ENCODE measurements at regions not wholly inside any gene's neighbourhood (a gene's known extent, or its start where the extent isn't known, plus 50 kb on each side); places are given as distances from the start of the nearest gene placed in this dataset.

- Mint-ChIP-seq H3K36me3 (ENCODE audit: low read depth) (no peaks in the 10 kb centered on the region), H3K4me1 (ENCODE audit: low read depth) (no peaks in the 10 kb centered on the region), H3K27ac (ENCODE audit: unreplicated experiment) (no peak overlapping the region), H3K9me3 (ENCODE audit: low read depth) (peaks cover 10% of the 10 kb centered on the region), H3K4me3 (ENCODE audit: unreplicated experiment) (no peak overlapping the region), H3K27me3 (ENCODE audit: low read depth) (peaks cover 11% of the 10 kb centered on the region)
- no peak for DNase-seq (ENCODE audit: low spot score)
- TF ChIP-seq CTCF (IDR thresholded peaks at IDR 0.05) = no peak
Observed at GRCh38 chr6:88519301-88520016, 353.3 kb upstream of the CNR1 start.

DNA sequence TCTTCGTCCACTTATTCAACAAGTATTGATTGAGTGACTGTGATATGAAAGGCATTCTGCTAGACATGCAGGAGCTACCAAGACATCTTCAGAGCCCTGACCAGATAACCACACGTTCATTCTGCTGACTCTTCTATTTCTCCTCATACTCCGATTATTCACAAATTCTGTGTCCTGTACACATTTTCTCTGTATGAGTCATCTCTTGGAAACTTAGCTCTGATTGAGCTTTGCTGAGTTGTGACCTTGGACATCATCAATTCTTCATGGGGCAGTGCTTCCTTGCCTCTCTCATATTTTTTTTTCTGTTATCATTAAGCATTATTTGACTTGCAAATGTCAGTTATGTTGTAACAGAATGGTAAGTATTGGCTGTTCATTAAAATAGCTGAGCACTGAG lies 351.6 kb upstream of the CNR1 start:
- Mint-ChIP-seq H3K27ac (ENCODE audit: unreplicated experiment) (no peak overlapping the region), H3K4me1 (ENCODE audit: low read depth) (no peaks in the 10 kb centered on the region), H3K36me3 (ENCODE audit: low read depth) (no peaks in the 10 kb centered on the region), H3K4me3 (ENCODE audit: unreplicated experiment) (no peak overlapping the region), H3K9me3 (ENCODE audit: low read depth) (peaks cover 10% of the 10 kb centered on the region), H3K27me3 (ENCODE audit: low read depth) (peaks cover 16% of the 10 kb centered on the region)
- TF ChIP-seq CTCF (IDR thresholded peaks at IDR 0.05) = no peak
- no peak for DNase-seq (ENCODE audit: low spot score)

- Mint-ChIP-seq H3K9me3 (ENCODE audit: low read depth) (peaks cover 6% of the 10 kb centered on the region), H3K27me3 (ENCODE audit: low read depth) (peaks cover 6% of the 10 kb centered on the region), H3K4me1 (ENCODE audit: low read depth) (no peaks in the 10 kb centered on the region), H3K27ac (ENCODE audit: unreplicated experiment) (no peak overlapping the region), H3K36me3 (ENCODE audit: low read depth) (no peaks in the 10 kb centered on the region), H3K4me3 (ENCODE audit: unreplicated experiment) (no peak overlapping the region)
- no peak for TF ChIP-seq CTCF (IDR thresholded peaks at IDR 0.05)
- no peak for DNase-seq (ENCODE audit: low spot score)
Observed at GRCh38 chr6:88513920-88514319, 347.8 kb upstream of the CNR1 start.

DNA sequence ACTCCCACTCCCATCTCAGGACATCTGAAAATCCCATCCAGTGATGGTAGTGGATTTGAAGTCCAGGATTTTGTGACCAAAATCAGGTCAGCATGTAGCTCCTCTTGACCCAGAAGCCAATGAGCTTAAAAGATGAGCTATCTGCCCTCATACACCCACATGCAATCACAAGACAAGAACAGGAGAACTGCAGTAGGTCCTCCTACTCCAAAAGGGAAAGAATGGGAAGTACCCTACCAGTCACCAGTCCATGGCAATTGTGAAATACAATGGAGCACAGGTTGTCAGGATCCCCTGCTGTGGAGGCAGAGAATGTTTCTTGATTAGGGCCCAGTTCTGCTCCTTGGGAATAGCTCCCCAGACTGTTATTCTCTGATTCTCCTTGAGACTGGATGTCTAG lies 347.3 kb upstream of the CNR1 start:
- Mint-ChIP-seq H3K4me3 (ENCODE audit: unreplicated experiment) (no peak overlapping the region), H3K27ac (ENCODE audit: unreplicated experiment) (no peak overlapping the region), H3K9me3 (ENCODE audit: low read depth) (peaks cover 6% of the 10 kb centered on the region), H3K27me3 (ENCODE audit: low read depth) (peaks cover 6% of the 10 kb centered on the region), H3K36me3 (ENCODE audit: low read depth) (no peaks in the 10 kb centered on the region), H3K4me1 (ENCODE audit: low read depth) (no peaks in the 10 kb centered on the region)
- no peak for TF ChIP-seq CTCF (IDR thresholded peaks at IDR 0.05)
- no peak for DNase-seq (ENCODE audit: low spot score)

DNA sequence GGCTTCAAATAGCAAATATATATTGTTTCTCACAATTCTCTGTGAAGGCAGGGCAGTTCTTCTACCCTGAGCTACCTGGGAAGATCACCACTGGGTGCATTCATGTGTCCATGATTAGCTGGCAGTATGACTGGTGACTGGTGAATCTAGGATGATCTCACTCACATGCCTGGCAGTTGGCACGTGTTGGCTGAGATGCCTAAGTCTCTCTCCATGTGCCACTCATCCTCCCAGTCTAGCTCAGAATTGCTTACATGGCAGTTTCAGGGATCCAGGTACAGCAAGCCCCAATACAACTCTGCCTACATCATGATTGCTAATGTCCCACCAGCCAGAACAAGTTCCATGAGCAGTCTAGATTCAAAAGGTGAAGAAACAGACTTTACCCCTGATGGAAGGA lies 346.8 kb upstream of the CNR1 start:
- Mint-ChIP-seq H3K36me3 (ENCODE audit: low read depth) (no peaks in the 10 kb centered on the region), H3K9me3 (ENCODE audit: low read depth) (peaks cover 7% of the 10 kb centered on the region), H3K4me3 (ENCODE audit: unreplicated experiment) (no peak overlapping the region), H3K27ac (ENCODE audit: unreplicated experiment) (no peak overlapping the region), H3K27me3 (ENCODE audit: low read depth) (peaks cover 6% of the 10 kb centered on the region), H3K4me1 (ENCODE audit: low read depth) (no peaks in the 10 kb centered on the region)
- no peak for DNase-seq (ENCODE audit: low spot score)
- TF ChIP-seq CTCF (IDR thresholded peaks at IDR 0.05) = no peak

Measured in chondrocyte (in vitro differentiated cells).